MM.1S (cell line): ENCODE measurements at regions not wholly inside any gene's neighbourhood (a gene's known extent, or its start where the extent isn't known, plus 50 kb on each side); places are given as distances from the start of the nearest gene placed in this dataset.

ENCODE experiments used
- DNase-seq: peaks from one replicate; pipeline ENCODE4 v3.0.0-alpha.2; 2015
- H2AFZ ChIP-seq: fragments of 300-600 bp; sonication (generic); 2 replicates; pipeline ENCODE4 v1.6.0; 2016; ENCODE audit warnings: antibody characterized with exemption, low read length
- H3F3A ChIP-seq: fragments of 300-600 bp; sonication (generic); 2 replicates; pipeline ENCODE4 v1.6.1; 2016; ENCODE audit warnings: mild to moderate bottlenecking, antibody characterized with exemption, low read length, moderate library complexity, mixed read lengths; ENCODE audit not compliant: insufficient read depth
- H3K27ac ChIP-seq: fragments of 300-600 bp; sonication (generic); 2 replicates; pipeline ENCODE4 v1.5.1; 2016; ENCODE audit warnings: mild to moderate bottlenecking, low read length
- H3K27me3 ChIP-seq: fragments of 300-600 bp; sonication (generic); replicated peaks from 2 replicates; pipeline ENCODE4 v1.6.0; 2016; ENCODE audit warnings: low read length; ENCODE audit not compliant: insufficient read depth
- H3K36me3 ChIP-seq: fragments of 300-600 bp; sonication (generic); replicated peaks from 2 replicates; pipeline ENCODE4 v1.6.1; 2016; ENCODE audit warnings: mild to moderate bottlenecking, low read length, mixed read lengths; ENCODE audit not compliant: insufficient read depth
- H3K4me1 ChIP-seq: fragments of 300-600 bp; sonication (generic); 2 replicates; pipeline ENCODE4 v1.6.1; 2016; ENCODE audit warnings: low read length, mixed read lengths
- H3K4me2 ChIP-seq: fragments of 300-600 bp; sonication (generic); 2 replicates; pipeline ENCODE4 v1.6.0; 2016; ENCODE audit warnings: low read depth, low read length
- H3K4me3 ChIP-seq: fragments of 300-600 bp; sonication (generic); 2 replicates; pipeline ENCODE4 v1.5.1; 2016; ENCODE audit warnings: low read length, mixed read lengths
- H3K79me2 ChIP-seq: fragments of 300-600 bp; sonication (generic); 2 replicates; pipeline ENCODE4 v1.6.1; 2016; ENCODE audit warnings: mixed run types, low read length, mixed read lengths
- H3K9ac ChIP-seq: fragments of 300-600 bp; sonication (generic); 2 replicates; pipeline ENCODE4 v1.6.1; 2016; ENCODE audit warnings: low read length, mixed read lengths
- H3K9me2 ChIP-seq: fragments of 300-600 bp; sonication (generic); replicated peaks from 2 replicates; pipeline ENCODE4 v1.6.1; 2016; ENCODE audit warnings: mild to moderate bottlenecking, low read length, mixed read lengths; ENCODE audit not compliant: insufficient read depth
- H3K9me3 ChIP-seq: fragments of 300-600 bp; sonication (generic); replicated peaks from 2 replicates; pipeline ENCODE4 v1.6.1; 2016; ENCODE audit warnings: mild to moderate bottlenecking, low read length, mixed read lengths; ENCODE audit not compliant: insufficient read depth
- H4K20me1 ChIP-seq: fragments of 300-600 bp; sonication (generic); 2 replicates; pipeline ENCODE4 v1.6.1; 2016; ENCODE audit warnings: mild to moderate bottlenecking, low read length, moderate library complexity, mixed read lengths; ENCODE audit not compliant: insufficient read depth
- EZH2 ChIP-seq: fragments of 300-600 bp; sonication (generic); optimal IDR thresholded peaks from 2 replicates; pipeline ENCODE3; 2017; ENCODE audit warnings: low read depth, mild to moderate bottlenecking, antibody characterized with exemption, low read length, mixed read lengths
- EZH2phosphoT487 ChIP-seq: fragments of 300-600 bp; sonication (generic); IDR thresholded peaks from 2 replicates; pipeline ENCODE4 v1.6.1; 2018; ENCODE audit warnings: antibody characterized with exemption, low read length
- TF ChIP-seq, protein P1 (sequence below): fragments of 300-600 bp; sonication (generic); IDR thresholded peaks from 2 replicates; pipeline ENCODE4 v1.5.1; 2016; ENCODE audit warnings: antibody characterized with exemption, low read length, mixed read lengths

DNA sequence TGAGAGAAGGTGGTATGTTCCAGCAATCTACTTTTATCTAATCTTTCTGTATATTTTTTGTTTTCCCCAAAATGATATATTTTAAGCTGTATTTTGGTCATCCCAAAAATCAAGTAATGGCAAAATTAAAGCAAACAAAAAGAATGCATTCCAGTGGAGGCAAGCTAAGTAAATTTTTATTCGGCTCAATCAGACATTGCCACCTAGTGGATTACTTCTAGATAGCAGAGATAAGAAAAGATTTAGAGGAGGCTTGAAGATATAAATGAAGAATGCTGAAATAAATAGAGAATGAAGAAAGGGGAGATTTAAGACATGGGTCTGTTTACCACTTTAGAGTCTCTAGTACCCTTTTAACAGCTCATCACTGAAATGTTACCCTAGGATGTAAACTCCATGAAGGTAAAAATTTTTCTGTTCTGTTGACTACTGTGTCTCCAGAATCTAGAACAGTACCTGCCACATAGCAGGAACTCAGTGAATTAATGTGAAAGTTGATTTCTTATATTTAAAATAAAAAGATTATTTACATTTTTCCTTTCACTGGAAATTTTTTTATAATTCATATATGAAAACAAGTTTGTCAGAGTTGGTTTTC is 110.9 kb upstream of the ANK2 start:
- Histone ChIP-seq H2AFZ (no peak overlapping the region), H3F3A (no peaks in the 10 kb centered on the region)
- peak; percentile 54 for DNase-seq

DNA sequence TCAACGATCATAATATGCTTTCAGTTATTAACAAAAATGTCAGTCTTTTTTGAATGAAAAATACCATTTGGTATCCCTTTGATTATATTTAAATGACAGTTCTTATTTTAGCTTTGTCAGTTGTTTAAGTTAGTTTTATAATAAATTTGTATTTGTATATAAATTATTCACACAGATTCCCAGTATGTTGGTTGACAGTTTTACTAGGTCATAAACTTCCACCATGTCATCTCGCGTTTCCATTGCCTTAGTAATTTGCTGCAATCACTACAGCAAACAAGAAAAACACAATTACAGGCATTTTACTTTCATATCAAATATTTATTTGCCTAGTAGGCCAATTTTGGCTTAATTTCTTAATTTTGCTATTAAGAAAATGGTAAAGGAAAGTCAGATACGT is 109.6 kb upstream of the ANK2 start:
- H3K27me3 ChIP-seq = no peaks in the 10 kb centered on the region
- no peak overlapping the region for H3K27ac ChIP-seq
- no peaks in the 10 kb centered on the region for H3K36me3 ChIP-seq
- no peaks in the 10 kb centered on the region for H3K4me1 ChIP-seq
- no peaks in the 10 kb centered on the region for H3K9me2 ChIP-seq
- DNase-seq = no peak
- H4K20me1 ChIP-seq = no peaks in the 10 kb centered on the region
- no peaks in the 10 kb centered on the region for H3K79me2 ChIP-seq
- TF ChIP-seq EZH2phosphoT487 (no peak), EZH2 (no peak)
- TF ChIP-seq, protein P1, sequence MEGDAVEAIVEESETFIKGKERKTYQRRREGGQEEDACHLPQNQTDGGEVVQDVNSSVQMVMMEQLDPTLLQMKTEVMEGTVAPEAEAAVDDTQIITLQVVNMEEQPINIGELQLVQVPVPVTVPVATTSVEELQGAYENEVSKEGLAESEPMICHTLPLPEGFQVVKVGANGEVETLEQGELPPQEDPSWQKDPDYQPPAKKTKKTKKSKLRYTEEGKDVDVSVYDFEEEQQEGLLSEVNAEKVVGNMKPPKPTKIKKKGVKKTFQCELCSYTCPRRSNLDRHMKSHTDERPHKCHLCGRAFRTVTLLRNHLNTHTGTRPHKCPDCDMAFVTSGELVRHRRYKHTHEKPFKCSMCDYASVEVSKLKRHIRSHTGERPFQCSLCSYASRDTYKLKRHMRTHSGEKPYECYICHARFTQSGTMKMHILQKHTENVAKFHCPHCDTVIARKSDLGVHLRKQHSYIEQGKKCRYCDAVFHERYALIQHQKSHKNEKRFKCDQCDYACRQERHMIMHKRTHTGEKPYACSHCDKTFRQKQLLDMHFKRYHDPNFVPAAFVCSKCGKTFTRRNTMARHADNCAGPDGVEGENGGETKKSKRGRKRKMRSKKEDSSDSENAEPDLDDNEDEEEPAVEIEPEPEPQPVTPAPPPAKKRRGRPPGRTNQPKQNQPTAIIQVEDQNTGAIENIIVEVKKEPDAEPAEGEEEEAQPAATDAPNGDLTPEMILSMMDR = no peak
- no peaks in the 10 kb centered on the region for H3F3A ChIP-seq
- H3K4me2 ChIP-seq = no peak overlapping the region
- no peak overlapping the region for H2AFZ ChIP-seq
- H3K9ac ChIP-seq = no peak overlapping the region
- no peaks in the 10 kb centered on the region for H3K9me3 ChIP-seq
- H3K4me3 ChIP-seq = no peak overlapping the region

More for the DNA sequence above, 110.9 kb upstream of the ANK2 start:
- Histone ChIP-seq H3K27ac (no peak overlapping the region), H3K27me3 (no peaks in the 10 kb centered on the region), H3K79me2 (no peaks in the 10 kb centered on the region), H3K9me3 (no peaks in the 10 kb centered on the region), H3K4me2 (no peak overlapping the region), H3K4me1 (no peaks in the 10 kb centered on the region), H4K20me1 (no peaks in the 10 kb centered on the region), H3K9me2 (no peaks in the 10 kb centered on the region), H3K4me3 (no peak overlapping the region), H3K36me3 (no peaks in the 10 kb centered on the region), H3K9ac (no peak overlapping the region)
- TF ChIP-seq EZH2phosphoT487 (no peak), EZH2 (no peak)
- TF ChIP-seq, protein P1 = peak; percentile 74

- no peaks in the 10 kb centered on the region for H3K9me2 ChIP-seq
- H3K27me3 ChIP-seq = no peaks in the 10 kb centered on the region
- H3K36me3 ChIP-seq = no peaks in the 10 kb centered on the region
- no peaks in the 10 kb centered on the region for H4K20me1 ChIP-seq
- H3K27ac ChIP-seq = no peak overlapping the region
- H3K4me3 ChIP-seq = no peak overlapping the region
- H2AFZ ChIP-seq = no peak overlapping the region
- H3K9ac ChIP-seq = no peak overlapping the region
- H3K4me2 ChIP-seq = no peak overlapping the region
- DNase-seq = no peak
- no peaks in the 10 kb centered on the region for H3K9me3 ChIP-seq
- TF ChIP-seq EZH2 (no peak), EZH2phosphoT487 (no peak)
- TF ChIP-seq, protein P1 = no peak
- H3K79me2 ChIP-seq = no peaks in the 10 kb centered on the region
- H3K4me1 ChIP-seq = no peaks in the 10 kb centered on the region
- H3F3A ChIP-seq = no peaks in the 10 kb centered on the region
These were observed 109.1 kb upstream of the ANK2 start for GRCh38 chr4:112940336-112940735.
